ENCODE measurements at regions not wholly inside any gene's neighbourhood (a gene's known extent, or its start where the extent isn't known, plus 50 kb on each side); places are given as distances from the start of the nearest gene placed in this dataset.

DNA sequence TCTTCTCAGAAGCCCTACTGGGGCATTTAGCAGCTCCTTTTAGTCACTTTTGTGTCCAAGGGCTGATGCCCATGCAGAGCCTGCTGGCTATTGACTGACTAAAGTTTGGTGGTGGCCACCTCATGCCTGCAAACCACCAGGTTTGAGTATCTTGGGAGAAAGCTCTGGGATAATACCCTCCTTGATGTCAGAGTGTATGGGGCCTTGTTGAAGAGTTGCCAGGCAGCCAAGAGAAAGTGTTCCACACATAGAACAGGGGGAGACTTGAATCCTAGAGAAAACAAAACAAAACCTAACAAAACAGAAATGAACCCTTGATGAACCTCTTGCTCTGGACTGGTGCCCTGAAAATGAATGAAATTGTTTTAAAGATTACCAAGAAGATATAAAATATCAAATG is 1024.6 kb downstream of the SORCS1 start:
- POLR2A ChIA-PET = no interaction called here
- CTCF ChIA-PET = no interaction called here
- H3K4me1 ChIP-seq (ENCODE audit: control insufficient read depth in 2 of 2, insufficient read depth in 2 of 2, low read length in 2 of 2) = no peaks in the 10 kb centered on the region
- no peaks in the 10 kb centered on the region for H3K9me3 ChIP-seq (ENCODE audit: control insufficient read depth in 2 of 3, low read length in 3 of 3)
- H3K4me1 Mint-ChIP-seq = peaks cover 0 to 1% (median 0%) of the 10 kb centered on the region in 7 donors
- no peak overlapping the region for H3K27ac Mint-ChIP-seq
- ATAC-seq = no peak
- no peak for DNase-seq
- intact Hi-C loops (cut with micrococcal nuclease) = no loop called here
- H3K9me3 Mint-ChIP-seq = peaks cover 0 to 5% (median 0%) of the 10 kb centered on the region in 11 donors
- H3K36me3 ChIP-seq (ENCODE audit: control insufficient read depth in 2 of 3, insufficient read depth in 3 of 3, low read length in 3 of 3) = no peaks in the 10 kb centered on the region
- no peak overlapping the region for H3K4me3 ChIP-seq (ENCODE audit: low read length)
- no peak overlapping the region for H3K4me3 Mint-ChIP-seq
- peaks cover 0 to 6% (median 0%) of the 10 kb centered on the region in 5 donors for H3K27me3 Mint-ChIP-seq
- no peak overlapping the region for H3K27ac ChIP-seq (ENCODE audit: low read depth, low read length)
- H3K27me3 ChIP-seq (ENCODE audit: control insufficient read depth in 2 of 2, insufficient read depth in 2 of 2, low read length in 2 of 2) = no peaks in the 10 kb centered on the region
- H3K36me3 Mint-ChIP-seq = no peaks in the 10 kb centered on the region

DNA sequence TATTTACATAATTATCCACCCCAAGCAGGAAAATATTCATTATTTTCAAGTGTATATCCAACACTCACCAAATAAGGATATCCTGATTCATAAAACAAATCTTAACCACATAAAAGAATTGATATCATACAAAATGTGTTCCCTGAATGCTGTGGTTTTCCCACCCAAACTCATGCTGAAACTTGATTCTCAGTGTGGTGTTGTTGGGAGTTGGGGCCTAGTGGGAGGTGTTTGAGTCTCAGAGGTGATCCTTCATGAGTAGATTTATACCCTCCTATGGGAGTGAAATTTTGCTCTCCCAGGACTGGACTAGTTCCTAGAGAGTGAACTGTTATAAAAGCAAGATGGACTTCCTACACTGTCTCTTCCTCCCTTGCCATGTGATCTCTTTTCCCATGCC is 1028.3 kb downstream of the SORCS1 start:
- no peaks in the 10 kb centered on the region for H3K36me3 ChIP-seq (ENCODE audit: control insufficient read depth in 2 of 3, insufficient read depth in 3 of 3, low read length in 3 of 3)
- H3K4me1 ChIP-seq (ENCODE audit: control insufficient read depth in 2 of 2, insufficient read depth in 2 of 2, low read length in 2 of 2) = no peaks in the 10 kb centered on the region
- POLR2A ChIA-PET = no interaction called here
- intact Hi-C loops (cut with micrococcal nuclease) = no loop called here
- H3K9me3 ChIP-seq (ENCODE audit: control insufficient read depth in 2 of 3, low read length in 3 of 3) = no peaks in the 10 kb centered on the region
- DNase-seq (no peak), ATAC-seq (no peak)
- no peak overlapping the region for H3K27ac ChIP-seq (ENCODE audit: low read depth, low read length)
- no peaks in the 10 kb centered on the region for H3K27me3 ChIP-seq (ENCODE audit: control insufficient read depth in 2 of 2, insufficient read depth in 2 of 2, low read length in 2 of 2)
- no peak overlapping the region for H3K4me3 ChIP-seq (ENCODE audit: low read length)
- peaks cover 0 to 6% (median 0%) of the 10 kb centered on the region in 5 donors for H3K27me3 Mint-ChIP-seq
- H3K9me3 Mint-ChIP-seq = peaks cover 0 to 9% (median 0%) of the 10 kb centered on the region in 11 donors
- no peak overlapping the region for H3K4me3 Mint-ChIP-seq
- peaks cover 0 to 1% (median 0%) of the 10 kb centered on the region in 7 donors for H3K4me1 Mint-ChIP-seq
- no peak overlapping the region for H3K27ac Mint-ChIP-seq
- H3K36me3 Mint-ChIP-seq = no peaks in the 10 kb centered on the region
- CTCF ChIA-PET = no interaction called here

- Histone ChIP-seq H3K4me1 (ENCODE audit: control insufficient read depth in 2 of 2, insufficient read depth in 2 of 2, low read length in 2 of 2) (no peaks in the 10 kb centered on the region), H3K9me3 (ENCODE audit: control insufficient read depth in 2 of 3, low read length in 3 of 3) (no peaks in the 10 kb centered on the region), H3K27ac (ENCODE audit: low read depth, low read length) (no peak overlapping the region), H3K27me3 (ENCODE audit: control insufficient read depth in 2 of 2, insufficient read depth in 2 of 2, low read length in 2 of 2) (no peaks in the 10 kb centered on the region), H3K4me3 (ENCODE audit: low read length) (no peak overlapping the region), H3K36me3 (ENCODE audit: control insufficient read depth in 2 of 3, insufficient read depth in 3 of 3, low read length in 3 of 3) (no peaks in the 10 kb centered on the region)
- peaks cover 0 to 9% (median 0%) of the 10 kb centered on the region in 11 donors for H3K9me3 Mint-ChIP-seq
- no peak overlapping the region for H3K27ac Mint-ChIP-seq
- H3K4me3 Mint-ChIP-seq = no peak overlapping the region
- ATAC-seq = no peak
- POLR2A ChIA-PET = no interaction called here
- intact Hi-C loops (cut with micrococcal nuclease) = no loop called here
- CTCF ChIA-PET = no interaction called here
- H3K27me3 Mint-ChIP-seq = peaks cover 0 to 6% (median 0%) of the 10 kb centered on the region in 5 donors
- H3K4me1 Mint-ChIP-seq = peaks cover 0 to 1% (median 0%) of the 10 kb centered on the region in 7 donors
- H3K36me3 Mint-ChIP-seq = no peaks in the 10 kb centered on the region
- no peak for DNase-seq
Observed at GRCh38 chr10:106134326-106135000, 1030.0 kb downstream of the SORCS1 start.

GRCh38 chr10:106133451-106133850 is 1031.1 kb downstream of the SORCS1 start:
- POLR2A ChIA-PET = no interaction called here
- DNase-seq = no peak
- Mint-ChIP-seq H3K27me3 (peaks cover 0 to 6% (median 0%) of the 10 kb centered on the region in 5 donors), H3K4me3 (no peak overlapping the region), H3K9me3 (peaks cover 0 to 5% (median 0%) of the 10 kb centered on the region in 11 donors), H3K27ac (no peak overlapping the region), H3K4me1 (peaks cover 0 to 1% (median 0%) of the 10 kb centered on the region in 7 donors), H3K36me3 (no peaks in the 10 kb centered on the region)
- H3K4me1 ChIP-seq (ENCODE audit: control insufficient read depth in 2 of 2, insufficient read depth in 2 of 2, low read length in 2 of 2) = no peaks in the 10 kb centered on the region
- CTCF ChIA-PET = no interaction called here
- ATAC-seq = no peak
- no peaks in the 10 kb centered on the region for H3K27me3 ChIP-seq (ENCODE audit: control insufficient read depth in 2 of 2, insufficient read depth in 2 of 2, low read length in 2 of 2)
- H3K36me3 ChIP-seq (ENCODE audit: control insufficient read depth in 2 of 3, insufficient read depth in 3 of 3, low read length in 3 of 3) = no peaks in the 10 kb centered on the region
- no peak overlapping the region for H3K27ac ChIP-seq (ENCODE audit: low read depth, low read length)
- intact Hi-C loops (cut with micrococcal nuclease) = no loop called here
- H3K4me3 ChIP-seq (ENCODE audit: low read length) = no peak overlapping the region
- H3K9me3 ChIP-seq (ENCODE audit: control insufficient read depth in 2 of 3, low read length in 3 of 3) = no peaks in the 10 kb centered on the region

DNA sequence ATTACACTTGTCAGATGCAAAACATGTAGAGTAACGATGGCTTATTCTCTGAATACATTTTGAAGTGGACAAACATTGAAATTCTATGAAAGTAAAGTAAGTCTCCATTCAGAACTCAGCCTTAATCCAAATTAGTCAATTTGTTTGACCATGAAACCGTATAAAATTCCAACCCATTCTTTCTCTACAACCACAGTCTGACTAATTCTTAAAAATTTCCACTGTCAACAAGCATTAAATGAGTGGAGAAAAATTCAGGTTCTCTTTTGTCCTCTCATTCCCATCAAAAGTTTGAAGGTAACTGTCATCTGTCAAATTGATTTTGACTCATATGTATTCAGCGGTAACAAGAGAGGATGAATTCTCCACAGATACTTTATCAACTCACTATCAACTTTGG is 1031.5 kb downstream of the SORCS1 start:
- ChIA-PET CTCF (no interaction called here), POLR2A (no interaction called here)
- intact Hi-C loops (cut with micrococcal nuclease) = no loop called here
- H3K4me1 Mint-ChIP-seq = peaks cover 0 to 1% (median 0%) of the 10 kb centered on the region in 7 donors
- no peak overlapping the region for H3K27ac Mint-ChIP-seq
- Histone ChIP-seq H3K36me3 (ENCODE audit: control insufficient read depth in 2 of 3, insufficient read depth in 3 of 3, low read length in 3 of 3) (no peaks in the 10 kb centered on the region), H3K4me1 (ENCODE audit: control insufficient read depth in 2 of 2, insufficient read depth in 2 of 2, low read length in 2 of 2) (no peaks in the 10 kb centered on the region), H3K9me3 (ENCODE audit: control insufficient read depth in 2 of 3, low read length in 3 of 3) (no peaks in the 10 kb centered on the region), H3K4me3 (ENCODE audit: low read length) (no peak overlapping the region), H3K27me3 (ENCODE audit: control insufficient read depth in 2 of 2, insufficient read depth in 2 of 2, low read length in 2 of 2) (no peaks in the 10 kb centered on the region), H3K27ac (ENCODE audit: low read depth, low read length) (no peak overlapping the region)
- no peaks in the 10 kb centered on the region for H3K36me3 Mint-ChIP-seq
- DNase-seq = no peak
- no peak for ATAC-seq
- peaks cover 0 to 6% (median 0%) of the 10 kb centered on the region in 5 donors for H3K27me3 Mint-ChIP-seq
- no peak overlapping the region for H3K4me3 Mint-ChIP-seq
- peaks cover 0 to 5% (median 0%) of the 10 kb centered on the region in 11 donors for H3K9me3 Mint-ChIP-seq

DNA sequence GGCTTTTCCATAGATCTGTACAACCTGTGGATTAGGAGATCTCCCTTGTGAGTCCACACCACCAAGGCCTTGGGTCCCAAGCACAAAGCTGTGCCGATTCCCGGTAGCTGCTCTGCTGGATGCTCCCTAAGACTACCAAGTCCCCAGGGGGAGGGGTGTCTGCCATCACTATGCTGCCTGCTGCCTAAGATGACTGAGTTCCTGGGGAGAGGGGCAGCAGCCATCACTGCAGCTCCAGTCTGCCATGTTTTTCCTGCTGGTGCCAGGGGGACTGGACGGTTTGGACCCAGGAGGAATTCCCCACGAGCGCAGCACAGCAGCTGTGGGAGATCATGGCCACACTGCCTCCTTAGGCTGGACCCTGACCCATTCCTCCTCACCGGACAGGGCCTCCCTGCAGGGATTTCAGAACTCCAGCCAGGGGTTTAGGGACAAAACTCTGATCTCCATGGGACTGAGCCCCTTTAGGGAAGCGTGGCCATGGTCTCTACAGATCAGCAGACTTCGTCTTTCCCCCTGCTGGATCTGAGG is 1049.8 kb downstream of the SORCS1 start:
- no peak overlapping the region for H3K4me3 ChIP-seq (ENCODE audit: low read length)
- H3K9me3 Mint-ChIP-seq = peaks cover 4 to 39% (median 15%) of the 10 kb centered on the region in 11 donors
- DNase-seq (no peak), ATAC-seq (no peak)
- ChIA-PET CTCF (no interaction called here), POLR2A (no interaction called here)
- peaks cover 0 to 4% (median 0%) of the 10 kb centered on the region in 5 donors for H3K27me3 Mint-ChIP-seq
- no peak overlapping the region for H3K27ac ChIP-seq (ENCODE audit: low read depth, low read length)
- H3K27me3 ChIP-seq (ENCODE audit: control insufficient read depth in 2 of 2, insufficient read depth in 2 of 2, low read length in 2 of 2) = no peaks in the 10 kb centered on the region
- no peaks in the 10 kb centered on the region for H3K4me1 ChIP-seq (ENCODE audit: control insufficient read depth in 2 of 2, insufficient read depth in 2 of 2, low read length in 2 of 2)
- H3K27ac Mint-ChIP-seq = no peak overlapping the region
- no peaks in the 10 kb centered on the region for H3K4me1 Mint-ChIP-seq
- peaks cover 0 to 6% (median 0%) of the 10 kb centered on the region in 3 experiments for H3K9me3 ChIP-seq (ENCODE audit: control insufficient read depth in 2 of 3, low read length in 3 of 3)
- intact Hi-C loops (cut with micrococcal nuclease) = no loop called here
- H3K4me3 Mint-ChIP-seq = no peak overlapping the region
- H3K36me3 Mint-ChIP-seq = peaks cover 0 to 10% (median 0%) of the 10 kb centered on the region in 5 donors
- H3K36me3 ChIP-seq (ENCODE audit: control insufficient read depth in 2 of 3, insufficient read depth in 3 of 3, low read length in 3 of 3) = no peaks in the 10 kb centered on the region

- DNase-seq = no peak
- Histone ChIP-seq H3K9me3 (ENCODE audit: control insufficient read depth in 2 of 3, low read length in 3 of 3) (peaks cover 0 to 6% (median 0%) of the 10 kb centered on the region in 3 experiments), H3K27ac (ENCODE audit: low read depth, low read length) (no peak overlapping the region), H3K36me3 (ENCODE audit: control insufficient read depth in 2 of 3, insufficient read depth in 3 of 3, low read length in 3 of 3) (no peaks in the 10 kb centered on the region), H3K27me3 (ENCODE audit: control insufficient read depth in 2 of 2, insufficient read depth in 2 of 2, low read length in 2 of 2) (no peaks in the 10 kb centered on the region), H3K4me3 (ENCODE audit: low read length) (no peak overlapping the region), H3K4me1 (ENCODE audit: control insufficient read depth in 2 of 2, insufficient read depth in 2 of 2, low read length in 2 of 2) (no peaks in the 10 kb centered on the region)
- H3K4me3 Mint-ChIP-seq = no peak overlapping the region
- H3K27me3 Mint-ChIP-seq = peaks cover 0 to 4% (median 0%) of the 10 kb centered on the region in 5 donors
- H3K27ac Mint-ChIP-seq = no peak overlapping the region
- no peaks in the 10 kb centered on the region for H3K4me1 Mint-ChIP-seq
- ChIA-PET CTCF (no interaction called here), POLR2A (no interaction called here)
- intact Hi-C loops (cut with micrococcal nuclease) = no loop called here
- H3K36me3 Mint-ChIP-seq = peaks cover 0 to 4% (median 0%) of the 10 kb centered on the region in 5 donors
- no peak for ATAC-seq
- H3K9me3 Mint-ChIP-seq = peaks cover 0 to 14% (median 3%) of the 10 kb centered on the region in 11 donors
Observed at GRCh38 chr10:106111246-106111645, 1053.3 kb downstream of the SORCS1 start.

Measured in naive thymus-derived CD4-positive, alpha-beta T cell (primary cell).